ENCODE measurements at regions not wholly inside any gene's neighbourhood (a gene's known extent, or its start where the extent isn't known, plus 50 kb on each side); places are given as distances from the start of the nearest gene placed in this dataset.

DNA sequence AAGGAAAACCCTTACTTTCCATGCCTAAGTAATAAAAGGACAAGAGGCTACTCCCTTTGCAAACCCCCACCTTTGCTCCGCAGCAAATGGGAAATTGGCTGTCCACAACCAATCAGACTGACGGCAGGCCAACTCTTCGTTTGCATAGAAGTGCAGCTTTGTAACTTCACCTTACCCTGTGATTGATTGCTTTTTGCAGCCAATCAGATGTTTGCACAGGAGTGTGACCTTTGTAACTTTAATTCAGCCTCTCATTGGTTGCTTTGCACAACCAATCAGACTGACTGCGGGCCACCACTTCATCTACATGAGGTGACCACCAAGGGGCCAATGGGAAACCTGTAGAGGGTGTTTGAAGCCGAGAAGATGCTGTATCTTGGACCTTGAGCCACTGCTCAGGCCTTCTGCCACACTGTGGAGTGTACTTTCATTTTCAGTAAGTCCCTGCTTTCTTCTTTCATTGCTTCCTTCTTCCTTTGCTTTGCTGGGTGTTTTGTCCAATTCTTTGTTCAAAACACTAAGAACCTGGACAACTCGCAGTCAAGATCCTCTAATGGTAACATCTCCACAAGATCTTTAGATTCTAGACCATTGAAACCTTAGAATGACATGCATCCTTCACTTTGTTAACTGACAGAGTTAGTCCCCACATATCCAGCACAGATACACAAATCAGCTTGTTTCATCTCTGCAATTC, 51.3 kb upstream of the FREM1 start:
- no peaks in the 10 kb centered on the region for H3K27me3 ChIP-seq (ENCODE audit: insufficient read depth, poor library complexity, severe bottlenecking)
- no peak overlapping the region for H3K4me3 ChIP-seq (replicated peaks; ENCODE audit: insufficient read depth, low read length)
- DNase-seq (ENCODE audit: low read depth in 1 of 2, low spot score in 1 of 2): no peak
- no peak for TF ChIP-seq GABPA (IDR thresholded peaks at IDR 0.05; ENCODE audit: low read depth)
- H3K27ac ChIP-seq (replicated peaks): no peak overlapping the region

DNA sequence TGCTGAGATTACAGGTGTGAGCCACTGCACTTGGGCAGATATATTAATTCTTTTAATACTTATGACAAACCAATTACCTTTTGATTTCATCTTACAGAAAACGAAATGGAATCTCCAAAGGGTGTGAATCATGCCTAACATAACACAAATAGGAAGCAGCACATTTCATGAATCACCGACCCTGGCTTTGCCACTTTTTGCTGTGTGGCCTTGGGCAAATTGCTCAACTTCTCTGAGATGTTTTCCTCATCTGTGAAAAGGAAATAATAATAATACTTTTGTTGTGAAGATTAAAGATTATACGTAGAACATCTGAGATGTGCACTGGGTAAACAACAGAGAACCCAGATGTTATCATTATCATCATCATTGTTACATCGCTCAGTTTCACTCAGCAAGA, 50.7 kb upstream of the FREM1 start:
- no peak for DNase-seq (ENCODE audit: low read depth in 1 of 2, low spot score in 1 of 2)
- H3K27ac ChIP-seq (replicated peaks): no peak overlapping the region
- no peaks in the 10 kb centered on the region for H3K27me3 ChIP-seq (ENCODE audit: insufficient read depth, poor library complexity, severe bottlenecking)
- no peak for TF ChIP-seq GABPA (IDR thresholded peaks at IDR 0.05; ENCODE audit: low read depth)
- TF ChIP-seq, protein P1, sequence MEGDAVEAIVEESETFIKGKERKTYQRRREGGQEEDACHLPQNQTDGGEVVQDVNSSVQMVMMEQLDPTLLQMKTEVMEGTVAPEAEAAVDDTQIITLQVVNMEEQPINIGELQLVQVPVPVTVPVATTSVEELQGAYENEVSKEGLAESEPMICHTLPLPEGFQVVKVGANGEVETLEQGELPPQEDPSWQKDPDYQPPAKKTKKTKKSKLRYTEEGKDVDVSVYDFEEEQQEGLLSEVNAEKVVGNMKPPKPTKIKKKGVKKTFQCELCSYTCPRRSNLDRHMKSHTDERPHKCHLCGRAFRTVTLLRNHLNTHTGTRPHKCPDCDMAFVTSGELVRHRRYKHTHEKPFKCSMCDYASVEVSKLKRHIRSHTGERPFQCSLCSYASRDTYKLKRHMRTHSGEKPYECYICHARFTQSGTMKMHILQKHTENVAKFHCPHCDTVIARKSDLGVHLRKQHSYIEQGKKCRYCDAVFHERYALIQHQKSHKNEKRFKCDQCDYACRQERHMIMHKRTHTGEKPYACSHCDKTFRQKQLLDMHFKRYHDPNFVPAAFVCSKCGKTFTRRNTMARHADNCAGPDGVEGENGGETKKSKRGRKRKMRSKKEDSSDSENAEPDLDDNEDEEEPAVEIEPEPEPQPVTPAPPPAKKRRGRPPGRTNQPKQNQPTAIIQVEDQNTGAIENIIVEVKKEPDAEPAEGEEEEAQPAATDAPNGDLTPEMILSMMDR (IDR thresholded peaks at IDR 0.05; ENCODE audit: insufficient read depth, low read length): no peak
- no peak for TF ChIP-seq POLR2AphosphoS5 (IDR thresholded peaks at IDR 0.05; ENCODE audit: low read depth)
- no peak for TF ChIP-seq SPI1 (IDR thresholded peaks at IDR 0.05; ENCODE audit: borderline replicate concordance, low read depth)
- TF ChIP-seq, protein P2, sequence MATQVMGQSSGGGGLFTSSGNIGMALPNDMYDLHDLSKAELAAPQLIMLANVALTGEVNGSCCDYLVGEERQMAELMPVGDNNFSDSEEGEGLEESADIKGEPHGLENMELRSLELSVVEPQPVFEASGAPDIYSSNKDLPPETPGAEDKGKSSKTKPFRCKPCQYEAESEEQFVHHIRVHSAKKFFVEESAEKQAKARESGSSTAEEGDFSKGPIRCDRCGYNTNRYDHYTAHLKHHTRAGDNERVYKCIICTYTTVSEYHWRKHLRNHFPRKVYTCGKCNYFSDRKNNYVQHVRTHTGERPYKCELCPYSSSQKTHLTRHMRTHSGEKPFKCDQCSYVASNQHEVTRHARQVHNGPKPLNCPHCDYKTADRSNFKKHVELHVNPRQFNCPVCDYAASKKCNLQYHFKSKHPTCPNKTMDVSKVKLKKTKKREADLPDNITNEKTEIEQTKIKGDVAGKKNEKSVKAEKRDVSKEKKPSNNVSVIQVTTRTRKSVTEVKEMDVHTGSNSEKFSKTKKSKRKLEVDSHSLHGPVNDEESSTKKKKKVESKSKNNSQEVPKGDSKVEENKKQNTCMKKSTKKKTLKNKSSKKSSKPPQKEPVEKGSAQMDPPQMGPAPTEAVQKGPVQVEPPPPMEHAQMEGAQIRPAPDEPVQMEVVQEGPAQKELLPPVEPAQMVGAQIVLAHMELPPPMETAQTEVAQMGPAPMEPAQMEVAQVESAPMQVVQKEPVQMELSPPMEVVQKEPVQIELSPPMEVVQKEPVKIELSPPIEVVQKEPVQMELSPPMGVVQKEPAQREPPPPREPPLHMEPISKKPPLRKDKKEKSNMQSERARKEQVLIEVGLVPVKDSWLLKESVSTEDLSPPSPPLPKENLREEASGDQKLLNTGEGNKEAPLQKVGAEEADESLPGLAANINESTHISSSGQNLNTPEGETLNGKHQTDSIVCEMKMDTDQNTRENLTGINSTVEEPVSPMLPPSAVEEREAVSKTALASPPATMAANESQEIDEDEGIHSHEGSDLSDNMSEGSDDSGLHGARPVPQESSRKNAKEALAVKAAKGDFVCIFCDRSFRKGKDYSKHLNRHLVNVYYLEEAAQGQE (IDR thresholded peaks at IDR 0.05; ENCODE audit: insufficient replicate concordance, low read depth): no peak
- no peak overlapping the region for H3K4me3 ChIP-seq (replicated peaks; ENCODE audit: insufficient read depth, low read length)

All from HL-60 (cell line).